ENCODE measurements at regions not wholly inside any gene's neighbourhood (a gene's known extent, or its start where the extent isn't known, plus 50 kb on each side); places are given as distances from the start of the nearest gene placed in this dataset.

DNA sequence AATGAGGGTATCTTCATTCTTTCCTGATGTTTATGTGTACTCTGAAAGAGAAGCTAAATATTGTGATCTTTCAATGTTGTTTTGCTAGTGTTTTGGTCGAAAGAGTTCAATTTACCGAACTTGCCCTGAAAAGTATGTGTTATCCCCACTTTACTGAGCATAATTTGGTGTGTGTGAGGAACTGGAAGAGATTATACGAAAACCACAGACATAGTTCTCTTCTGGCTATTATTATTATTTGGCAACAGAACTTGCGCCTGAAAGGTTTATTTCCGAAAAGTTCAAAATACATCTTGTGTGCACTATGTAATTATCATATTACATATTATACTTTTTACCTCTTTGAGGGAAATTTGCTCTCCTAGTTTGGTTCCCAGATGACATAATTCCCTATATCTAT is 232.5 kb upstream of the INTU start:
- ATAC-seq (ENCODE audit: insufficient read depth, low FRiP score) (no peak), DNase-seq (peak in 2 of 3 donors; percentile 70 to 73)
- Histone ChIP-seq H3K27ac (ENCODE audit: low read depth in 1 of 2, low read length in 1 of 2) (no peak overlapping the region), H3K4me3 (no peak overlapping the region), H3K9ac (ENCODE audit: insufficient read depth in 1 of 2, low read length in 2 of 2) (no peak overlapping the region), H3K9me3 (ENCODE audit: control insufficient read depth in 4 of 4, insufficient read depth in 3 of 4, low read length in 3 of 4) (no peaks in the 10 kb centered on the region), H3K27me3 (ENCODE audit: control insufficient read depth in 3 of 3, insufficient read depth in 3 of 3, low read length in 2 of 3) (no peaks in the 10 kb centered on the region), H3K36me3 (ENCODE audit: control insufficient read depth in 4 of 4, insufficient read depth in 4 of 4, low read length in 4 of 4) (no peaks in the 10 kb centered on the region), H3K4me1 (ENCODE audit: control insufficient read depth in 5 of 5, insufficient read depth in 5 of 5, low read length in 5 of 5) (peaks cover 0 to 21% (median 0%) of the 10 kb centered on the region in 5 donors)
- TF ChIP-seq, protein P1, sequence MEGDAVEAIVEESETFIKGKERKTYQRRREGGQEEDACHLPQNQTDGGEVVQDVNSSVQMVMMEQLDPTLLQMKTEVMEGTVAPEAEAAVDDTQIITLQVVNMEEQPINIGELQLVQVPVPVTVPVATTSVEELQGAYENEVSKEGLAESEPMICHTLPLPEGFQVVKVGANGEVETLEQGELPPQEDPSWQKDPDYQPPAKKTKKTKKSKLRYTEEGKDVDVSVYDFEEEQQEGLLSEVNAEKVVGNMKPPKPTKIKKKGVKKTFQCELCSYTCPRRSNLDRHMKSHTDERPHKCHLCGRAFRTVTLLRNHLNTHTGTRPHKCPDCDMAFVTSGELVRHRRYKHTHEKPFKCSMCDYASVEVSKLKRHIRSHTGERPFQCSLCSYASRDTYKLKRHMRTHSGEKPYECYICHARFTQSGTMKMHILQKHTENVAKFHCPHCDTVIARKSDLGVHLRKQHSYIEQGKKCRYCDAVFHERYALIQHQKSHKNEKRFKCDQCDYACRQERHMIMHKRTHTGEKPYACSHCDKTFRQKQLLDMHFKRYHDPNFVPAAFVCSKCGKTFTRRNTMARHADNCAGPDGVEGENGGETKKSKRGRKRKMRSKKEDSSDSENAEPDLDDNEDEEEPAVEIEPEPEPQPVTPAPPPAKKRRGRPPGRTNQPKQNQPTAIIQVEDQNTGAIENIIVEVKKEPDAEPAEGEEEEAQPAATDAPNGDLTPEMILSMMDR (IDR thresholded peaks at IDR 0.05; ENCODE audit: control extremely low read depth, extremely low read depth), result no peak
- 86 to 89% methylated on average over 5 of the region's 5 CpGs for WGBS, 2 donors

GRCh38 chr4:127400731-127401346 is 231.9 kb upstream of the INTU start:
- Histone ChIP-seq H3K9ac (ENCODE audit: insufficient read depth in 1 of 2, low read length in 2 of 2) (no peak overlapping the region), H3K36me3 (ENCODE audit: control insufficient read depth in 4 of 4, insufficient read depth in 4 of 4, low read length in 4 of 4) (no peaks in the 10 kb centered on the region), H3K27ac (ENCODE audit: low read depth in 1 of 2, low read length in 1 of 2) (no peak overlapping the region), H3K4me3 (no peak overlapping the region), H3K4me1 (ENCODE audit: control insufficient read depth in 5 of 5, insufficient read depth in 5 of 5, low read length in 5 of 5) (peaks cover 0 to 21% (median 0%) of the 10 kb centered on the region in 5 donors), H3K27me3 (ENCODE audit: control insufficient read depth in 3 of 3, insufficient read depth in 3 of 3, low read length in 2 of 3) (no peaks in the 10 kb centered on the region), H3K9me3 (ENCODE audit: control insufficient read depth in 4 of 4, insufficient read depth in 3 of 4, low read length in 3 of 4) (no peaks in the 10 kb centered on the region)
- DNase-seq (peak; percentile 79 to 89 (median 87)), ATAC-seq (ENCODE audit: insufficient read depth, low FRiP score) (peak; percentile 63)
- 0 to 10% methylated on average over 1 of the region's 1 CpG for WGBS, 2 donors
- TF ChIP-seq, protein P1 (IDR thresholded peaks at IDR 0.05; ENCODE audit: control extremely low read depth, extremely low read depth), result peak; percentile 34

- Histone ChIP-seq H3K9ac (ENCODE audit: insufficient read depth in 1 of 2, low read length in 2 of 2) (no peak overlapping the region), H3K4me1 (ENCODE audit: control insufficient read depth in 5 of 5, insufficient read depth in 5 of 5, low read length in 5 of 5) (peaks cover 0 to 17% (median 0%) of the 10 kb centered on the region in 5 donors), H3K9me3 (ENCODE audit: control insufficient read depth in 4 of 4, insufficient read depth in 3 of 4, low read length in 3 of 4) (peaks cover 0 to 3% (median 3%) of the 10 kb centered on the region in 4 donors), H3K27ac (ENCODE audit: low read depth in 1 of 2, low read length in 1 of 2) (no peak overlapping the region), H3K4me3 (no peak overlapping the region), H3K27me3 (ENCODE audit: control insufficient read depth in 3 of 3, insufficient read depth in 3 of 3, low read length in 2 of 3) (no peaks in the 10 kb centered on the region), H3K36me3 (ENCODE audit: control insufficient read depth in 4 of 4, insufficient read depth in 4 of 4, low read length in 4 of 4) (no peaks in the 10 kb centered on the region)
- ATAC-seq (ENCODE audit: insufficient read depth, low FRiP score), result no peak
- 41 to 63% methylated on average over 2 of the region's 2 CpGs for whole genome bisulfite sequencing, 2 donors
- TF ChIP-seq, protein P1 (IDR thresholded peaks at IDR 0.05; ENCODE audit: control extremely low read depth, extremely low read depth), result no peak
- peak in 2 of 3 donors; percentile 62 to 65 for DNase-seq
Measured at GRCh38 chr4:127403471-127404084, 229.2 kb upstream of the INTU start.

Data from lung (tissue), 11 donors.